Subcutaneous abdominal adipose tissue (tissue), 5 donors: ENCODE measurements at regions not wholly inside any gene's neighbourhood (a gene's known extent, or its start where the extent isn't known, plus 50 kb on each side); places are given as distances from the start of the nearest gene placed in this dataset.

Source experiments
- H3K27ac ChIP-seq: one replicate; pipeline ENCODE4 v1.7.0; 2013; ENCODE audit warnings: low read depth, mild to moderate bottlenecking, inconsistent platforms, low read length, moderate library complexity
- H3K27me3 ChIP-seq, 5 donors: one replicate each; pipeline ENCODE4 v1.7.0; 2013; ENCODE audit warnings: low read length in 5 of 5, inconsistent platforms in 1 of 5; ENCODE audit not compliant: control insufficient read depth in 5 of 5, insufficient read depth in 4 of 5
- H3K36me3 ChIP-seq, 5 donors: one replicate each; pipeline ENCODE4 v1.7.0; 2013; ENCODE audit warnings: low read length in 5 of 5; ENCODE audit not compliant: control insufficient read depth in 5 of 5, insufficient read depth in 5 of 5
- H3K4me1 ChIP-seq, 5 donors: one replicate each; pipeline ENCODE4 v1.7.0; 2013; ENCODE audit warnings: low read length in 5 of 5, mild to moderate bottlenecking in 3 of 5, moderate library complexity in 1 of 5; ENCODE audit not compliant: control insufficient read depth in 5 of 5, insufficient read depth in 5 of 5
- H3K4me3 ChIP-seq, 5 donors: one replicate each; pipeline ENCODE4 v1.7.0; 2013; ENCODE audit warnings: low read length in 5 of 5, low read depth in 1 of 5
- H3K9ac ChIP-seq, 5 donors: one replicate each; pipeline ENCODE4 v1.7.0; 2013; ENCODE audit warnings: low read length in 5 of 5, mild to moderate bottlenecking in 4 of 5, moderate library complexity in 3 of 5
- H3K9me3 ChIP-seq, 5 donors: one replicate each; pipeline ENCODE4 v1.7.0; 2013; ENCODE audit warnings: low read length in 5 of 5; ENCODE audit not compliant: control insufficient read depth in 5 of 5
- donor health status: healthy.
- donor health status: healthy.
- donor health status: healthy.
- donor health status: healthy.
- donor health status: healthy.

DNA sequence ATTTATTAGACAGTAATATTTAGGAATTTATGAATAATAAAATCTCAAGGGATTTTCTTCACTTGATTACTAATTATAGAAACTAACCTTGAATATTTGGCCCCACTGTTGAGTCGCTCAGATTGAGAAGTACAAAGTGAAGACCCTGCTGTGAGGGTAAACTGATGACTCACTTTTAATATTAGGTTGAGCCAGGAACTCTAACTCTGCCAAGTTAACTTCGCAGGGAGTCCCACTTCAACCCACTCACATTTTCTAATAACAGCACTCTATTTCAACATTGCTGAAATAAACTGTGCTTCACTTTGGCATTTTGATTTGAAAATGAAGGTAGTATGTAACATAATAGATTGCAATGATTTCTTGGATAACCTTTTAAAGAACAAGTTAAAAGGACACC lies 200.7 kb downstream of the POLR1F start:
- H3K27me3 ChIP-seq: no peaks in the 10 kb centered on the region
- no peak overlapping the region for H3K9ac ChIP-seq
- no peaks in the 10 kb centered on the region for H3K36me3 ChIP-seq
- no peak overlapping the region for H3K4me3 ChIP-seq
- peaks cover 0 to 6% (median 0%) of the 10 kb centered on the region in 5 donors for H3K4me1 ChIP-seq
- H3K27ac ChIP-seq: no peak overlapping the region
- no peaks in the 10 kb centered on the region for H3K9me3 ChIP-seq

DNA sequence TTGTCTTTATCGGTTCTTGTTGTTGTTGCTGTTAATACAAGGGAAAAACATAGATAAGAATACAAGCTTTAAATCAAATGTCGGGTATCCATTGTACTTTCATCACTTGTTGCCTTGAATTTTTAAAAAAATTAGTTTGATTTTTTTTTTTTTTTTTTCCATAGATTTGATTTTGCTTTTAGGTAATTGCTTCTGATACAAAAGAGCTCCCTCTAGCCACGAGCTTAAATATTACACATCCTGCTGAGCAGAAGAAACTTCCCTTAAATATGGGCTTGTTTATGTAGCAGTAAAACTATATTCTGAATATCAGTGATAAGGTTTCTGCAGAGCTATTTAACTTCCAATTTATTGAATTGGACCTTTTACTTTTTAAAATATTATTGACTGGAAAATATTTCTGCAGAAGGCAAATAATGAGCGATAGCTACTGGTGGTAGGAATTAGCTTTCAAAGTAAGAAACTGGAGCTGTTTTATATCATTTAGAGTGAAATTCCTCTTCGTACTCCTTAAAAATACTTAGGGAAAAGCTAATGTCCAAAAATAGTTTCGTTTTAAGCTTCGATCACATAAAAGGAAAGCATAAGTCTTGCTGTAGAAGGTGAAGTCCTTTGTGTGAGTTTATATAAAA lies 216.9 kb downstream of the POLR1F start:
- no peaks in the 10 kb centered on the region for H3K4me1 ChIP-seq
- no peaks in the 10 kb centered on the region for H3K9me3 ChIP-seq
- no peak overlapping the region for H3K4me3 ChIP-seq
- no peaks in the 10 kb centered on the region for H3K36me3 ChIP-seq
- H3K27ac ChIP-seq: no peak overlapping the region
- no peak overlapping the region for H3K9ac ChIP-seq
- H3K27me3 ChIP-seq: no peaks in the 10 kb centered on the region

DNA sequence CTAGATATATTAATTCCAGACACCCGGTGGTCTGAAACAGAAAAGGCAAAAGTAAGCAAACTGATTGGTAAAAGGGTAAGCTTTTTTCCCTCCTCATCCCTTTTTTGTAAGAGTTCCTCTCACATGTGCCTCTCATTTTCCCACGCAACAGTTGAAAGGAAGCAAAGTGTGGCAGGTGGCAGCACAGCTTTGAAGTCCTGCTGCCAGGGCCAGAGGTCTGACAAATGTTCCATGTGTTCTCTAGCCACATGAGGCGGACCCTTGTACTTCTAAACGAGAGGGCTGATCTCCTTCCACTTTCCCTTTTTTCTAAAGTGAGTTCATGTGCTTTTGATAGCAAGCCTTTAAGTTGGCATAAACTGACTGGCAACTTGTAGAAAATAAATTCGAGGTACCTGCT lies 217.5 kb downstream of the POLR1F start:
- H3K27ac ChIP-seq: no peak overlapping the region
- H3K27me3 ChIP-seq: no peaks in the 10 kb centered on the region
- H3K9me3 ChIP-seq: no peaks in the 10 kb centered on the region

DNA sequence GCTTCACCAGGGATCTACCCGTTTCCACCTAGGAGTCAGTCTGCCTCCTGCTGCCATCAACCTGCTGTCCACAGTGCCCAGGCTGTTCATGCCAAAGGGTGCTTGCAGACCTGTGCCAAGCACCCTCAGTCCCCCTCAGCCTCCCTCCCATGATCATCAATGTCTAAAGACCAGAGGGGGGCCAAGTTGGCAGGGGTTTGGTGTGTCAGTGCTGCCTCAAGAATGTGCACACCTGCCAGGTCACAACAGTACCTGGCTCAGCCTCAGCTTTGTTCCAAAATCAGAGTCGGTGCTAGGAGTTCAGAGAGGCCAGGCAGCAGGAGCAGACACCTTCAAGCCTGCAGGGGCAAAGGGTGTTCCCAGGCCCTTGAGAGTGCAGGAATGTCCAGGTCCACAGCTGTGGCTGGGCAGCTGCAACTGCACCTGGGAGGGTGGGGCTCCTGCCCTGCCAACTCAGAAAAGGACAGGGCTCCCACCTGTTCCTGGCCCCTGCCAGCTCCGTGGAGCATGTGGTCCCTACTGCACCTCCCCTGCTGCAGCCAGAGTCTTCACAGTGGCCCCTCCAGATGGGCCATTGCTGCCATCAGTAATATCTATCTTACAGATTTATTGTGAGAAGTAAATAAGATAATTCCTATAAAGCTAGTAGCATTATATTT lies 219.5 kb downstream of the POLR1F start:
- Histone ChIP-seq H3K36me3 (no peaks in the 10 kb centered on the region), H3K9me3 (no peaks in the 10 kb centered on the region), H3K27me3 (no peaks in the 10 kb centered on the region), H3K9ac (no peak overlapping the region), H3K4me1 (no peaks in the 10 kb centered on the region), H3K27ac (no peak overlapping the region), H3K4me3 (no peak overlapping the region)

More for the DNA sequence above, 217.5 kb downstream of the POLR1F start:
- Histone ChIP-seq H3K36me3 (no peaks in the 10 kb centered on the region), H3K9ac (no peak overlapping the region), H3K4me3 (no peak overlapping the region), H3K4me1 (no peaks in the 10 kb centered on the region)

DNA sequence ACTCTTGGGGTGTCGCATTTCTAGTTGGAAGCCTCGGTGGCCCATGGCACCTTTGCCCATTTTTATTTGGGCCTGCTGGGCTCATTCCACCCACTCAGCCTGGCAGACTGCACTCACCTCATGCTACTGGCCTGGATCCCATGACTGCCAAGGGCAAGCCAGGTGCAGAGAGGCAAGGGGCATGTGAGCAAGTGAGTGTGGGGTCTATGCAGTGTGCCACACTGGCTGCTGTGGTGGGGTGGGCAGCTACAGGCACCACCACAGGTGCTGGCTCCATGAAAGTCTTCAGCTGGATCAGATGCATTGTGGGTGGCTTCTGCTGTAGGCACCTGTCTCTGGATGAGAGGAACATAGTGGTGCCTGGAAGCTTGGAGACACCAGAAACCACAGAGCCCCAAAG lies 220.8 kb downstream of the POLR1F start:
- no peak overlapping the region for H3K4me3 ChIP-seq
- H3K27ac ChIP-seq: no peak overlapping the region
- H3K9me3 ChIP-seq: no peaks in the 10 kb centered on the region
- no peaks in the 10 kb centered on the region for H3K4me1 ChIP-seq
- H3K9ac ChIP-seq: no peak overlapping the region
- no peaks in the 10 kb centered on the region for H3K36me3 ChIP-seq
- H3K27me3 ChIP-seq: no peaks in the 10 kb centered on the region

DNA sequence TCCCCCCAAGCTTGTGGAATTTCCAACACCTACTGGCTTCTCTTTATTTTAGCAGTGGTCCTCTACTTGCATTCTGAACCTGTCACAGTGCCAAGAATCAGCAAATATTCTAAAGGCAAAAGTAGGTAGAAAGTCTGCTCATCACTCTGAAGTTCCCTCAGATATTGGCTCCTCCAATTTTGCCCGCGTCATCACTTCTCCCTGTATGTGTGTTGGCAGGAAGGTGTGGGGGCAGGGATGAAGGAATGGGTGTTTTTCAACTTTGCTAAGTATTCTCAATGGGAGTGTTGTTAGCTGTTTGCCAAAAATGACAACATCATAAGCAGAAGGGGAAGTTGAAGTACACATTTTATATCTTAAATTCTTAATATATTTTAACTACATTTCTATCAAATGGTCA lies 226.2 kb downstream of the POLR1F start:
- H3K27ac ChIP-seq: no peak overlapping the region

DNA sequence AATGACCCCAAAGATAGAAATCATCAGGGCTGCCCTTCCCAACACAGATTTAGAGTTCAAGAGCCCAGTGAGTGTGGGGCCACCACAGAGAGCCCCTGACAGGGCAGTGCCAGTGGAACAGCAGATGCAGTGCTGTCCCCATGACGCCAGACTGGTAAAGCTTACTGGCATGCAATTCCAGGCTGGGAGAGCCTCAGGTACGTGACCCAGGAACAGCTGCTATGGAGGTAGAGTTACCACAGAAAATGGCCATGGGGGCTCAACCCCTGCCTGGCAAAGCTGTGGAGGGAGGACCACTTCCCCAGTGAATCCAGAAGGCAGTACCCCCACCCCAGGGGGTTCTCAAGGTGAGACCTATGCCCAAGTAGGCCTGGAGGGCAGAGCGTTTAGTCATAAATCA lies 228.5 kb downstream of the POLR1F start:
- no peak overlapping the region for H3K27ac ChIP-seq
- no peaks in the 10 kb centered on the region for H3K36me3 ChIP-seq
- no peaks in the 10 kb centered on the region for H3K27me3 ChIP-seq
- no peak overlapping the region for H3K9ac ChIP-seq
- no peak overlapping the region for H3K4me3 ChIP-seq
- H3K4me1 ChIP-seq: no peaks in the 10 kb centered on the region
- H3K9me3 ChIP-seq: peaks cover 0 to 5% (median 0%) of the 10 kb centered on the region in 5 donors

More for the DNA sequence above, 226.2 kb downstream of the POLR1F start:
- peaks cover 0 to 5% (median 0%) of the 10 kb centered on the region in 5 donors for H3K9me3 ChIP-seq
- H3K4me1 ChIP-seq: no peaks in the 10 kb centered on the region
- no peak overlapping the region for H3K4me3 ChIP-seq
- H3K9ac ChIP-seq: no peak overlapping the region
- no peaks in the 10 kb centered on the region for H3K36me3 ChIP-seq
- H3K27me3 ChIP-seq: no peaks in the 10 kb centered on the region

DNA sequence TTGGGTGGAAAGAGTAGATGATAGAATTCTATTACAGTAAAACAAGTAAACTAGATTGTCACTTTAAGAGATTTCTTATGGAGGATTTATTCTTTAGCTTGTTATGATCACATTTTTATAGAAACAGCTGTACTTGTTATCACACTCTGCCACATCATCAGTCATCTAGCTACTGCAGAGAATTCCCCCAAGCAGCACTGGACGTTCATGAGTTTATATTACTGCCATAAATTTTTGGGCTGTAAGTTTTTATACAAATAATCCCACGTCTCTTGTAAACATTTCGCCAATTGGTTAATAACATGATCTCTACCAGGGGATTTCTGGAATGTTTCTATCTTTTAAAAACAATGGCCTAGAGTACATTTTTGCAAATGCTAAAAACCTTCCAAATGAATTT lies 238.8 kb downstream of the POLR1F start:
- H3K36me3 ChIP-seq: no peaks in the 10 kb centered on the region
- no peaks in the 10 kb centered on the region for H3K4me1 ChIP-seq
- H3K9me3 ChIP-seq: no peaks in the 10 kb centered on the region
- no peak overlapping the region for H3K27ac ChIP-seq
- no peaks in the 10 kb centered on the region for H3K27me3 ChIP-seq
- no peak overlapping the region for H3K4me3 ChIP-seq
- no peak overlapping the region for H3K9ac ChIP-seq

DNA sequence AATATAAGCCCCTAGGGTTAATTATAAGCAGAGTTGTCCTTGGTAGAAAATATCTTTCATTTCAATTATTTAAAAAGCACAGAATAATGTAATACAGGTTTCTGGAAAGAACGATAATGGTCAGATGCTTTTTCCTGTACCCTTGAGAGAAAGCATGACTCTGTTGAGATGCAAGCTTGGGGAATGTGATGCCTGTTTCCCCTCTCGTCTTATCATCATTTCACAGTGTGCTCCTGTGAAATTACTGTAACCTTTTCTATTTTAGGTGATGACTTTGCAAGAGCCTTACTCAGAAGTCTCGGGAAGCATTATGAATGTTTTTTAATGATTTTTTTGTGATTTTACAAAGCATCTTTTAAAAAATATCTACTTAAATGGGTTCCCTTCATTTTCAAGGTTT lies 243.0 kb downstream of the POLR1F start:
- no peaks in the 10 kb centered on the region for H3K36me3 ChIP-seq
- no peaks in the 10 kb centered on the region for H3K4me1 ChIP-seq
- H3K9me3 ChIP-seq: no peaks in the 10 kb centered on the region
- no peak overlapping the region for H3K27ac ChIP-seq
- H3K9ac ChIP-seq: no peak overlapping the region
- no peaks in the 10 kb centered on the region for H3K27me3 ChIP-seq
- no peak overlapping the region for H3K4me3 ChIP-seq

DNA sequence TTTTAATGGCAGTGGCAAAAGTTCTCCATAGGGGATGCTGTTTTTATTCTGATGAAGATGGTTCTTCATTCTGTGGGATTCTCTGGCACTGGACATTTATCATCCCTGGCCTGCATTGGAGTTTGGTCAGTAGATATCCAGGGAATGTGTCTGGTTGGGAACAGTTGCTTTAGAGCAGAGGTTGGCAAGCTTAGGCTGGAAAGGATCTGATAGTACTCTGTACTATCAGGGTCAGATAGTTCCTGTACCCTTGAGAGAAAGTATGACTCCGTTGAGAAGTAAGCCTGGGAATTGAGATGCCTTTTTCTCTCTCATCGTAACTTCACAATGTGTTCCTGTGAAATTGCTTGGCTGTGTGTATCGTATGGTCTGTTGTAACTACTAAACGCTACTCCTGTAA lies 244.1 kb downstream of the POLR1F start:
- H3K4me3 ChIP-seq: no peak overlapping the region
- no peak overlapping the region for H3K27ac ChIP-seq
- no peaks in the 10 kb centered on the region for H3K36me3 ChIP-seq
- H3K9me3 ChIP-seq: no peaks in the 10 kb centered on the region
- no peaks in the 10 kb centered on the region for H3K27me3 ChIP-seq
- no peaks in the 10 kb centered on the region for H3K4me1 ChIP-seq
- H3K9ac ChIP-seq: no peak overlapping the region
